B cell (primary cell): ENCODE measurements at regions not wholly inside any gene's neighbourhood (a gene's known extent, or its start where the extent isn't known, plus 50 kb on each side); places are given as distances from the start of the nearest gene placed in this dataset.

Experiments used
- ATAC-seq: fragments of 200-7000 bp; cut with Tn5 transposase; one replicate; pipeline ENCODE4 v1.10.0; 2021; ENCODE audit warnings: low read depth, mild to moderate bottlenecking, moderate number of reproducible peaks, moderate library complexity
- CTCF ChIA-PET: fragments of 350-600 bp; sonication (Branson Sonifier 250); formaldehyde crosslinking; loops from one replicate; lab custom pipeline; 2021; ENCODE audit warnings: antibody characterized with exemption, inconsistent platforms; lab: Charles Lee
- POLR2A ChIA-PET: fragments of 350-600 bp; sonication (Branson Sonifier 250); formaldehyde crosslinking; loops from one replicate; lab custom pipeline; 2021; ENCODE audit warnings: antibody characterized with exemption; lab: Charles Lee
- DNase-seq: peaks from one replicate; pipeline ENCODE4 v3.0.0; 2013
- H2AFZ ChIP-seq: 2 replicates; pipeline ENCODE4 v1.6.1; 2012; ENCODE audit warnings: mild to moderate bottlenecking, low read depth, low read length; ENCODE audit not compliant: insufficient read depth, poor library complexity, severe bottlenecking
- H3K27ac ChIP-seq, 2 donors: 1 replicate in 1 of 2; 2 replicates in 1 of 2; pipeline ENCODE4 v1.5.1; 2012 to 2013; ENCODE audit warnings: low read length in 2 of 2, mild to moderate bottlenecking in 2 of 2, moderate library complexity in 1 of 2
- H3K27me3 ChIP-seq, 4 experiments: fragments of 200-600 bp in 1 of 4; sonication (generic) in 1 of 4; replicated peaks in 1 of 4; 1 replicate in 2 of 4; 2 replicates in 2 of 4; pipeline versions ENCODE4 v1.6.1 to v1.7.0; 2013 to 2016; ENCODE audit warnings: low read length in 3 of 4, mild to moderate bottlenecking in 2 of 4, mixed read lengths in 1 of 4, moderate library complexity in 1 of 4; ENCODE audit not compliant: insufficient read depth in 4 of 4, control insufficient read depth in 3 of 4; ENCODE audit errors: control extremely low read depth in 1 of 4
- H3K36me3 ChIP-seq, 2 experiments: replicated peaks in 1 of 2; 1 replicate in 1 of 2; 2 replicates in 1 of 2; pipeline versions ENCODE4 v1.6.1 to v1.7.1; 2013; ENCODE audit warnings: low read length in 1 of 2; ENCODE audit not compliant: insufficient read depth in 2 of 2, control insufficient read depth in 1 of 2; ENCODE audit errors: control extremely low read depth in 1 of 2, extremely low read depth in 1 of 2
- H3K4me1 ChIP-seq, 2 donors: fragments of 200-600 bp in 1 of 2; sonication (generic) in 1 of 2; 1 replicate in 1 of 2; 2 replicates in 1 of 2; pipeline versions ENCODE4 v1.5.1 to v1.6.1; 2013 to 2017; ENCODE audit warnings: low read length in 2 of 2; ENCODE audit not compliant: control insufficient read depth in 2 of 2, insufficient read depth in 2 of 2
- H3K4me2 ChIP-seq: replicated peaks from 2 replicates; pipeline ENCODE3; 2012; ENCODE audit warnings: mild to moderate bottlenecking, low read depth, low read length; ENCODE audit not compliant: poor library complexity, severe bottlenecking
- H3K4me3 ChIP-seq, 5 experiments: fragments of 200-600 bp in 1 of 5; sonication (generic) in 1 of 5; 1 replicate in 3 of 5; 2 replicates in 2 of 5; pipeline versions ENCODE4 v1.5.1 to v1.7.0; 2011 to 2016; ENCODE audit warnings: low read length in 4 of 5, mild to moderate bottlenecking in 4 of 5, low read depth in 2 of 5, control low read depth in 1 of 5, moderate library complexity in 1 of 5; ENCODE audit not compliant: insufficient read depth in 1 of 5; ENCODE audit errors: control extremely low read depth in 1 of 5, extremely low read depth in 1 of 5
- H3K79me2 ChIP-seq: fragments of 200-600 bp; sonication (generic); one replicate; pipeline ENCODE4 v1.6.0; 2016; ENCODE audit warnings: low read length; ENCODE audit not compliant: control insufficient read depth, insufficient read depth
- H3K9ac ChIP-seq: fragments of 200-600 bp; sonication (generic); 2 replicates; pipeline ENCODE4 v1.6.1; 2017; ENCODE audit warnings: mild to moderate bottlenecking, low read length, moderate library complexity
- H3K9me3 ChIP-seq, 3 donors: one replicate each; pipeline versions ENCODE4 v1.6.1 to v1.7.1; 2013; ENCODE audit warnings: low read length in 2 of 3; ENCODE audit not compliant: control insufficient read depth in 2 of 3, insufficient read depth in 1 of 3; ENCODE audit errors: control extremely low read depth in 1 of 3
- H4K20me1 ChIP-seq: 2 replicates; pipeline ENCODE4 v1.6.0; 2012; ENCODE audit warnings: mild to moderate bottlenecking, low read length; ENCODE audit not compliant: insufficient read depth, control insufficient read depth, poor library complexity, severe bottlenecking
- H3K27ac Mint-ChIP-seq: one replicate; pipeline ENCODE4 v1.8.0; 2021; ENCODE audit warnings: mixed read lengths
- H3K27me3 Mint-ChIP-seq: one replicate; pipeline ENCODE4 v1.8.0; 2021; ENCODE audit warnings: mixed read lengths
- H3K4me1 Mint-ChIP-seq: one replicate; pipeline ENCODE4 v1.8.0; 2021; ENCODE audit warnings: mixed read lengths
- H3K4me3 Mint-ChIP-seq: one replicate; pipeline ENCODE4 v1.8.0; 2021; ENCODE audit warnings: mixed read lengths
- H3K9me3 Mint-ChIP-seq: one replicate; pipeline ENCODE4 v1.8.0; 2022; ENCODE audit warnings: mixed read lengths; ENCODE audit not compliant: insufficient read depth
- CTCF ChIP-seq: fragments of 200-600 bp; IDR thresholded peaks from one replicate; pipeline ENCODE4 v1.8.0; 2022; ENCODE audit warnings: antibody characterized with exemption, mild to moderate bottlenecking
- EZH2 ChIP-seq: IDR thresholded peaks from 2 replicates; pipeline ENCODE4 v1.6.1; 2012; ENCODE audit warnings: borderline replicate concordance, low read depth, mild to moderate bottlenecking, moderate library complexity, low read length; ENCODE audit not compliant: insufficient read depth, poor library complexity, severe bottlenecking
- WGBS: methylation state at CpG from one replicate; pipeline ENCODE4 v1.1.5; 2013; ENCODE audit warnings: missing lambda C conversion rate; ENCODE audit not compliant: insufficient coverage; 5-methylcytosine and 5-hydroxymethylcytosine counted together
- intact Hi-C: fragments of 100-400 bp; cut with micrococcal nuclease; formaldehyde crosslinking; loops from one replicate; pipeline ENCODE4 v1.10.0; 2022

GRCh38 chr3:124298951-124299350 is 307.0 kb upstream of the ROPN1 start:
- no peaks in the 10 kb centered on the region for H3K79me2 ChIP-seq
- no peaks in the 10 kb centered on the region for H3K36me3 ChIP-seq
- ChIA-PET POLR2A (no interaction called here), CTCF (interaction anchor here (1.2 to 1.5 kb wide), 2 partner anchors 17 to 26 kb away, joined by 3 read pairs; no protein-coding TSS in a partner anchor)
- TF ChIP-seq CTCF = no peak
- TF ChIP-seq EZH2 = no peak
- H3K4me3 Mint-ChIP-seq = no peak overlapping the region
- H3K27me3 Mint-ChIP-seq = peaks cover 14% of the 10 kb centered on the region
- no peak for ATAC-seq
- H3K4me1 Mint-ChIP-seq = peaks cover 6% of the 10 kb centered on the region
- H2AFZ ChIP-seq = no peak overlapping the region
- H3K9me3 Mint-ChIP-seq = no peaks in the 10 kb centered on the region
- no peaks in the 10 kb centered on the region for H3K9me3 ChIP-seq
- 13% methylated on average over 3 of the region's 6 CpGs for WGBS
- H3K27ac Mint-ChIP-seq = no peak overlapping the region
- H3K4me1 ChIP-seq = peaks cover 0 to 6% of the 10 kb centered on the region in 2 donors
- no peak overlapping the region for H3K9ac ChIP-seq
- no peak overlapping the region for H3K27ac ChIP-seq
- no peak overlapping the region for H3K4me2 ChIP-seq
- H3K27me3 ChIP-seq = peaks cover 0 to 5% (median 0%) of the 10 kb centered on the region in 4 experiments
- no peak for DNase-seq
- intact Hi-C loops = no loop called here
- H3K4me3 ChIP-seq = no peak overlapping the region
- H4K20me1 ChIP-seq = no peaks in the 10 kb centered on the region

- DNase-seq (no peak), ATAC-seq (no peak)
- Histone ChIP-seq H4K20me1 (no peaks in the 10 kb centered on the region), H3K4me1 (peaks cover 0 to 6% of the 10 kb centered on the region in 2 donors), H3K36me3 (no peaks in the 10 kb centered on the region), H3K4me2 (no peak overlapping the region), H2AFZ (no peak overlapping the region), H3K79me2 (no peaks in the 10 kb centered on the region), H3K9ac (no peak overlapping the region), H3K27ac (no peak overlapping the region), H3K4me3 (no peak overlapping the region), H3K27me3 (peaks cover 0 to 5% (median 0%) of the 10 kb centered on the region in 4 experiments), H3K9me3 (peaks cover 0 to 2% (median 0%) of the 10 kb centered on the region in 3 donors)
- H3K27ac Mint-ChIP-seq = no peak overlapping the region
- ChIA-PET CTCF (interaction anchor here (1.2 to 1.3 kb wide), 2 partner anchors 9 to 27 kb away, joined by 3 to 4 read pairs; no protein-coding TSS in a partner anchor), POLR2A (no interaction called here)
- TF ChIP-seq EZH2 (no peak), CTCF (no peak)
- H3K27me3 Mint-ChIP-seq = peaks cover 14% of the 10 kb centered on the region
- no peaks in the 10 kb centered on the region for H3K9me3 Mint-ChIP-seq
- H3K4me1 Mint-ChIP-seq = peaks cover 6% of the 10 kb centered on the region
- 100% methylated on average over 1 of the region's 1 CpG for WGBS
- intact Hi-C loops = no loop called here
- H3K4me3 Mint-ChIP-seq = no peak overlapping the region
Observed at GRCh38 chr3:124299831-124300230, 307.9 kb upstream of the ROPN1 start.
